Sigmoid colon (tissue), 4 donors: ENCODE measurements at regions not wholly inside any gene's neighbourhood (a gene's known extent, or its start where the extent isn't known, plus 50 kb on each side); places are given as distances from the start of the nearest gene placed in this dataset.

ENCODE experiments used
- POLR2A ChIP-seq, 2 donors: fragments of 450-650 bp; IDR thresholded peaks; one replicate each; pipeline ENCODE4 v1.6.1; 2016; ENCODE audit warnings: antibody characterized with exemption in 2 of 2, mild to moderate bottlenecking in 2 of 2, moderate library complexity in 2 of 2
- POLR2AphosphoS5 ChIP-seq, 4 donors: sonication (generic); formaldehyde crosslinking; IDR thresholded peaks; one replicate each; pipeline ENCODE4 v1.6.1; 2017; ENCODE audit warnings: antibody characterized with exemption in 4 of 4
- TF ChIP-seq, protein P1 (sequence below), 4 experiments: fragments of 450-650 bp in 3 of 4; fragments of 200-600 bp in 1 of 4; IDR thresholded peaks; one replicate each; pipeline ENCODE4 v1.5.1; 2016 to 2019; ENCODE audit warnings: antibody characterized with exemption in 4 of 4, mild to moderate bottlenecking in 3 of 4, moderate library complexity in 2 of 4

DNA sequence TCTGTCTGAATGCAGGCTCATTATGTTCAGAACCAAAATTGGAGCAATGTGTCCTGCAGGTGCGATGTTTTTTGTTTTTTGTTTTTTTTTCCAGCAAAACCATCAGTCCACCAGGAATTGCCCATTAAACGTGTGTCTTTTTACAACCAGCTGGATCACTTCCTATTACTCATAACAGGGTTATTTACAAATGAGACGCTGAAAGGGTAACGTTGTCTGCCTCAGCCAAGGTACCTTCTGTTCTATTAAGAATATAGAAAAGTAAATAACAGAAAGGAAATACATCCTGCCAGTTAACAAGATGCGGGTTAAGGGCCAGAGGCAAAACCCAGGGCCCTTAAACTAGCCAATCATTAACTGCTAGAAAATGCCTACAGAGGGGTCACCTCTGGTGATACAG, 590.4 kb downstream of the TBC1D4 start:
- TF ChIP-seq, protein P1, sequence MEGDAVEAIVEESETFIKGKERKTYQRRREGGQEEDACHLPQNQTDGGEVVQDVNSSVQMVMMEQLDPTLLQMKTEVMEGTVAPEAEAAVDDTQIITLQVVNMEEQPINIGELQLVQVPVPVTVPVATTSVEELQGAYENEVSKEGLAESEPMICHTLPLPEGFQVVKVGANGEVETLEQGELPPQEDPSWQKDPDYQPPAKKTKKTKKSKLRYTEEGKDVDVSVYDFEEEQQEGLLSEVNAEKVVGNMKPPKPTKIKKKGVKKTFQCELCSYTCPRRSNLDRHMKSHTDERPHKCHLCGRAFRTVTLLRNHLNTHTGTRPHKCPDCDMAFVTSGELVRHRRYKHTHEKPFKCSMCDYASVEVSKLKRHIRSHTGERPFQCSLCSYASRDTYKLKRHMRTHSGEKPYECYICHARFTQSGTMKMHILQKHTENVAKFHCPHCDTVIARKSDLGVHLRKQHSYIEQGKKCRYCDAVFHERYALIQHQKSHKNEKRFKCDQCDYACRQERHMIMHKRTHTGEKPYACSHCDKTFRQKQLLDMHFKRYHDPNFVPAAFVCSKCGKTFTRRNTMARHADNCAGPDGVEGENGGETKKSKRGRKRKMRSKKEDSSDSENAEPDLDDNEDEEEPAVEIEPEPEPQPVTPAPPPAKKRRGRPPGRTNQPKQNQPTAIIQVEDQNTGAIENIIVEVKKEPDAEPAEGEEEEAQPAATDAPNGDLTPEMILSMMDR (IDR thresholded peaks at IDR 0.05), result no peak
- TF ChIP-seq POLR2AphosphoS5 (IDR thresholded peaks at IDR 0.05), result no peak
- no peak for TF ChIP-seq POLR2A (IDR thresholded peaks at IDR 0.05)
